ENCODE measurements at regions not wholly inside any gene's neighbourhood (a gene's known extent, or its start where the extent isn't known, plus 50 kb on each side); places are given as distances from the start of the nearest gene placed in this dataset.

DNA sequence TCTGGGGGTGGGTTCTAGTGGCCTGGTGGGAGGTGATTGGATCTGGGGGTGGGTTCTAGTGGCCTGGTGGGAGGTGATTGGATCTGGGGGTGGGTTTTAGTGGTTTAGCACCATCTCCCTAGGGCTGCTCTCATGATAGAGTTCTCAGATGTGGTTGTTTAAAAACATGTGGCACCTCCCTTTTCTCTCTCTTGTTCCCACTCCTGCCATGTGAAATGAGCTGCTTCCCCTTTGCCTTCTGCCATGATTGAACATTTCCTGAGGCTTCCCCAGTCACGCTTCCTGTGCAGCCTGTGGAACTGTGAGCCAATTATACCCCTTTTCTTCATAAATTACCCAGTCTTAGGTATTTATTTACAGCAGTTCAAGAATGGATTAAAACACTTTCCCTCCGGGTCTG, 327.3 kb upstream of the AJAP1 start:
- TF ChIP-seq GATA1 (IDR thresholded peaks at IDR 0.05; ENCODE audit: low read depth, low read length): no peak
- TF ChIP-seq POLR2A (IDR thresholded peaks at IDR 0.05; ENCODE audit: low read length): no peak
- no peak for DNase-seq

DNA sequence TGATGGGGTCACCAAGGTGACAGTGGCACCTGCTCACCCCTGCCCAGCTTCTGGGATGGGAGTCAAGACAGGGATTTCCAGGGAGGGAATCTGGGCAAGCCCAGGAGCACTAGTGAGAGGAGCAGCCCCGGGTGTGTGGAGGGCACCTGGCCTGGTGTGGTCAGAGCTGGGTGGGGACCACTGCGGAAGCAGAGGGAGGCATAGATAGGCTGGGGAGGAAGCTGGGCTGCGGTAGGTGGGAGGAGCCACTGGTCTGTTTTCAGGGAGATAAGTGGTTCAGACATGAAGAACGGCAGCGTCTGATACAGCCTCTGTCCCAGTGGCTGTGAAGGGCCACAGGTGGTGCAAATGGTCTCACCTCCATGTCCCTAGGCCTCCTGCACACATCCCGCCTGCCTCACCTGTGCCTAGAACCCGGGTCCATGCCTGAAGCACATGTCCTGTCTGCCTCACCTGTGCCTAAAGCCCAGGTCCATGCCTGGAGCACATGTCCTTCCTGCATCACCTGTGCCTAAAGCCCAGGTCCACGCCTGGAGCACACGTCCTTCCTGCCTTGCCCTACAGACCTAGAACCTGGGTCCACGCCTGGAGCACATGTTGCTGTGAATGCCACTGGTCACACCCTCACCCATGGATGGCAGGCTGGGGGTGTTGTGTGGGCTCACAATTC, 325.9 kb upstream of the AJAP1 start:
- no peak for DNase-seq
- TF ChIP-seq GATA1 (IDR thresholded peaks at IDR 0.05; ENCODE audit: low read depth, low read length) (no peak), POLR2A (IDR thresholded peaks at IDR 0.05; ENCODE audit: low read length) (no peak)

DNA sequence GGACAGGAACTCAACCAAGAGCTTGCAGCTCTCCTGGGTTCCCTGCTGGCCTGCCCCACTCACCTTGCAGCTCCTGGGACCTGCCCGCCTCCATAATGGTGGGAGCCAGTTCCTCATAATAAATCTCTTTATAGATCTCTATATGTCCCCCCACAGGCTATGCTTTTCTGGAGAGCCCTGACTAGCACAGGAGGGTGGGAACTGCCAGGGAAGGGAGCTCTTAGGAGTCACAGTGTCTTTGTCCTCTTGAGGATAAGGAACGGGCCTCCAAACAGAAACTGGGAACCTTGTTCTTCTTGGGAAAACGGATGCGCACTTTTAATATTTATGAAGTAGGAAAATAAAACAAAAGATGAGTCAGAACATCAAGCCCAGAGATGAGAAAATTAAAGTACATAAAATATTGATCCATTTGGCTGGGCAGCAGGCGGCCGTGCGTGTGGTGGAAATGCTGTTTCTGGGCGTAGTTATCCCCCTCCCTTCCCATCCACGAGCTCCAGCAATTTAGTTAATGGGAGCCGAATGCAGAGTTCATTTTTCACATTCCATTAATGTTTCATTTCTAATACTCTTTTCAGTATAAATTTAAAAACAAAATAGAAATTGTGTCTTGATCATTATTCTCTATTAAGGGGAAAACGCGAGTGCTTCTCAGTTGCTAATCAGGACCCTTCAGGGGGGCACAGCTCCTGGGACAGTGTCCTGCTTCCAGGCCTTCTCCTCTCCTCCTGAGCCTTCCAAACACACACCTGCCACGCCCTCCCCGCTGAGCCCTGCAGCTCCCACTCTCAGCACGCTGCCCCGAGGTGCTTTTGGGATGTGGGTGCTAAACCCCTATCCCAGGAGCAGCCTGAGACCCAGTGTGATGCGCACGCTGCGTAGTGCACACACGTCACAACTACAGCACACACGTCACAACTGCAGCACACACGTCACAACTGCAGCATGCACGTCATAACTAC, 323.3 kb upstream of the AJAP1 start:
- TF ChIP-seq GATA1 (IDR thresholded peaks at IDR 0.05; ENCODE audit: low read depth, low read length) (no peak), POLR2A (IDR thresholded peaks at IDR 0.05; ENCODE audit: low read length) (no peak)
- no peak for DNase-seq

DNA sequence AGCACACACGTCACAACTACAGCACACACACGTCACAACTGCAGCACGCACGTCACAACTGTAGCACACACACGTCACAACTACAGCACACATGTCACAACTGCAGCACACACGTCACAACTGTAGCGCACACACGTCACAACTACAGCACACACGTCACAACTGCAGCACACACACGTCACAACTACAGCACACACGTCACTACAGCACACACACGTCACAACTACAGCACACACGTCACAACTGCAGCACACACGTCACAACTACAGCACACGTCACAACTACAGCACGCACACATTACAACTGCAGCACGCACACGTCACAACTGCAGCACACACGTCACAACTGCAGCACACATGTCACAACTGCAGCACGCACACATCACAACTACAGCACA, 322.6 kb upstream of the AJAP1 start:
- no peak for DNase-seq
- no peak for TF ChIP-seq GATA1 (IDR thresholded peaks at IDR 0.05; ENCODE audit: low read depth, low read length)
- no peak for TF ChIP-seq POLR2A (IDR thresholded peaks at IDR 0.05; ENCODE audit: low read length)

DNA sequence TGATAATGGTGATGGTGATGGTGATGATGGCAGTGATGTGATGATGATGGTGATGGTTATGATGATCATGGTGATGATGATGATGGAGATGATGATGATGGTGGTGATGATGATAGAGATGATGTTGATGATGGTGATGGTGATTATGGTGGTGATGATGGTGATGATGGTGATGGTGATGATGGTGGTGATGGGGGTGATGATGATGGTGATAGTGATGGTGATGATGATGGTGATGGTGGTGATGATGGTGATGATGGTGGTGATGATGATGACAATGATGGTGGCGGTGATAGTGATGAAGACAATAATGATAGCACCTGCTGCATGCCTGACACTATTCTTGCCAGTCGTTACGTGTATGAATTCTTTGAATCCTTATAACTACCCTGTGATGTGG, 317.9 kb upstream of the AJAP1 start:
- no peak for DNase-seq
- TF ChIP-seq GATA1 (IDR thresholded peaks at IDR 0.05; ENCODE audit: low read depth, low read length) (no peak), POLR2A (IDR thresholded peaks at IDR 0.05; ENCODE audit: low read length) (no peak)

DNA sequence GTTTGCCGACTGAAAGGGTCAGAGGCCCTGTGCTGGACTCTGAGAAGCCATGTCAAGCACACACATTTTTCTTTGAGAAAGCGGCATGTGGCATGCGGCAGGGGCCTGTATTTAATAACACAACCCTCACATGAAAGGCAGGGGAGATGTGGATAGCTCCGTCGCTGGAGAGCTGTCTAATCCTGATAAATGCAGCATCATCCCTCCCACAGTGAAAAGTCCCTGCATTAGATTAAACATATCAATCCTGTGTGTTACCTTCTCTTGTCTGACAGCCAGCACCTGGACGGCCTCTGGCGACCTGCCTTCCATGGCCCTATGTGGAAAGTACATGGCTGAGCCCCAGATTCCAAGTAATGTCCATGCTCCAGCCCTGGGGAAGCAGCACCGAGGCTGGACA, 313.0 kb upstream of the AJAP1 start:
- DNase-seq: no peak
- no peak for TF ChIP-seq POLR2A (IDR thresholded peaks at IDR 0.05; ENCODE audit: low read length)
- no peak for TF ChIP-seq GATA1 (IDR thresholded peaks at IDR 0.05; ENCODE audit: low read depth, low read length)

DNA sequence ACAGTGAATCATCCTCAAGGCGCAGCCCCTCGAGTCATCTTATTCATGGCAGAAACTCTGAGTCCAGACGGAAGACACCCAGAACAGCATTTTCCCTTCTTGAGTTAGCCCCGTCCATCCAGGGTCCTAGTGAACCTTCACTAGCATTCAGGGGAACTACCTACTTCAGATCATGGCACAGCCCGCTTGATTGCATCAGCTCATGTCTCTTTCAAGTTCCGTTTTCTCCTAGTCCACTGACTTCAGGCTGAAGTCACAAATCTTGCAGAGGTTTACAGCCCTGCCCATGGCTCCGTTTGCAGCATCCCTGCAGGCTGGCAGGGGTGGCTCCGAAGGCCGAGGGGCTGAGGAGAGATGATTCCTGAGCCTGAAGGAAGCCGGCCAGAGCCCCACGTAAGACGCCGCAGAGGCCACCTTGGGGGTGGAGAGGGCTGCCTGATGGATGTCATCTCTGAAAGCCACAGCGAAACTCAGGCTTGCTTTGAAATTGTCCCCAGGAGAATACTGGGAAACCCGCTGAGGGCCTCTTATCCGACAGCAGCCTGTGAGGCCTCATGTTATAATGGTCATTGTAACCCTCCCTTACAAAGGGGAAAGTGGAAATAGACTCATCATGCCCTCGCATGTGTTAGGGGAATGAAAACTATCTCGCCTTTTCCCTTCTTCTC, 310.2 kb upstream of the AJAP1 start:
- no peak for DNase-seq
- TF ChIP-seq POLR2A (IDR thresholded peaks at IDR 0.05; ENCODE audit: low read length) (no peak), GATA1 (IDR thresholded peaks at IDR 0.05; ENCODE audit: low read depth, low read length) (no peak)

DNA sequence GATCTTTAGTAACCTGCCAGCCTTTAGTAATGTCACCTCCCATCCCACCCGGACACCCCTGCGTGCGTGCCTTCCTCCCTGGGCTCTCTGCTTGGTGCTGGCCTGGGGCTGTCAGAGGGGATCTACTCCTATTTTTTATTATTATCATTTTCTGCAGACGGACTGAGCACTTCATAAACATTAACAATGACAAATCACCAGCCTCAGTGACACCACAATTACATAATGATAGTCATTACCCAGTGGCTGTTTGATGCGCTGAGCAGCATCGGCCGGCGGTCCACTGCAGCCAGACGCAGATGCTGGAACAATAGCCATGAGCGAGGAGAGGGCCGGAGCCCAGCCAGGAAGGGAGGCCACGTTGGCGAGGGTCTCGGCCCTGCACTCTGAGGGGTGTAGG, 309.3 kb upstream of the AJAP1 start:
- TF ChIP-seq GATA1 (IDR thresholded peaks at IDR 0.05; ENCODE audit: low read depth, low read length): no peak
- TF ChIP-seq POLR2A (IDR thresholded peaks at IDR 0.05; ENCODE audit: low read length): no peak
- DNase-seq: no peak

DNA sequence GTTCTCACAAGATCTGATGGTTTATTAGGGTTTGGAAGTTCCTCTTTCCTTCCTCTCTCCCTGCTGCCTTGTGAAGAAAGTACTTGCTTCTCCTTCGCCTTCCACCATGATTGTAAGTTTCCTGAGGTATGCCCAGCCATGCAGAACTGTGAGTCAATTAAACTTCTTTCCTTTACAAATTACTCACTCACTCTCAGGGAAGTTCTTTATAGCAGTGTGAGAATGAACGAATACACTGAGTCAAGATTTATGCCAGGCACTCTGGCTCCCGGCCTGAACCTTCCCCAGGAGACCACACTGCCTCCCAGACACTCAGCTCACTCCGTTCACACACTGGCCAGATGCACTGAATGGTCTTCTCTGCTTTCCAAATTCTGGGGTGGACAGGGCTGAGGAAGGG, 308.3 kb upstream of the AJAP1 start:
- no peak for DNase-seq
- TF ChIP-seq POLR2A (IDR thresholded peaks at IDR 0.05; ENCODE audit: low read length) (no peak), GATA1 (IDR thresholded peaks at IDR 0.05; ENCODE audit: low read depth, low read length) (no peak)

DNA sequence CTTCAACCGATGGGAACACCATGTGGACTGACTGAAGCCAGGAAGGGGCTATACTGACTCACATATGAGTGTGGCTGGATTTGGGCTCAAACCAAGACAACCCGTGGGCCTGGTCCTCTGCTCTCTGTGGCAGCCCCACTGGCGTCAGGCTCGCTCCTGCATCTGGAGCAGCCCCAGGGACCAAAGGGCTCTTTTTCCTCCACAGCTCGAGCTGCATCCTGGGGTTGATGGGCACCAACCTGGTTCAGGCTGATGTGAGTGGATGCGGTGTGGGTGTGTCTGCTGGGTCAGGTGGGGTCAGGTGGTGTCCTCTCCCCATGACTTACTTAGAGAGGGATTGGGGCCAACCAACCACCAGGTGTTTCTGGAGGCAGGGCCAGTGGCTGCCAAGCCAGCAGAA, 303.0 kb upstream of the AJAP1 start:
- TF ChIP-seq POLR2A (IDR thresholded peaks at IDR 0.05; ENCODE audit: low read length) (no peak), GATA1 (IDR thresholded peaks at IDR 0.05; ENCODE audit: low read depth, low read length) (no peak)
- DNase-seq: no peak

DNA sequence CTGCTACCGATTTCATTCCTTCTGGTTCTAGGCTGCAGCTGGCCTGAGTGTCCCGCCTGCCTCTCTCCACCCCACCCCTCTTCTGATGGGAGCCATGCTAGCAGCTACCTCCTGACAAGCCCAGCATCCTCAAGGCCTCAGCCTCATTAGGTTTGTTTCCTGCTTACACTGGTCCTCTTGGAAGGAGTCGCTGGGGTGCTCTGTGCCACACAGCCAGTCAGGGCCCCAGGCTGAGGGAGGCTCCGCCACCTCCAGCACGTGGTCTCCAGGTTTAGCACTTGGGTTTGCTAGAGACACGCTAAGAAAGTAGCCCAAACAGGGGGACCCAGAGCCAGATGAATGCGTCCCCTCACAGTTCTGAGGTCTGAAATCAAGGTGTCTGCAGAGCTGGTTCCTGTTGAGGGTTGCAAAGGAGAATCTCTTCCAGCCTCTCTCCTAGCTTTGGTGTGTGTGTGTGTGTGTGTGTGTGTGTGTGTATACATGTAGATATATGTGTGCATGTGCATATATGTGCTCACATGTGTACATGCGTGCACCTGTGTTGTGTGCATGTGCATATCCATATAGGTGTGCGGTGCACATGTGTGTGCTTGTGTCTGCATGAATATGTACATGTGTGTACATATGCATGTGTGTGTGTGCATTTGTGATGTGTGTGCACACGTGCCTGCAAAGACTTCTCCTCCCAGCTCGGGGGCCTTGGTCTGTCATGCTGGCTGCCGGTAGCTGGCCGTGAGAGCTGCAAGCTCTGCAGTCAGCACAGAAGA, 301.1 kb upstream of the AJAP1 start:
- TF ChIP-seq GATA1 (IDR thresholded peaks at IDR 0.05; ENCODE audit: low read depth, low read length): no peak
- no peak for TF ChIP-seq POLR2A (IDR thresholded peaks at IDR 0.05; ENCODE audit: low read length)
- DNase-seq: no peak

DNA sequence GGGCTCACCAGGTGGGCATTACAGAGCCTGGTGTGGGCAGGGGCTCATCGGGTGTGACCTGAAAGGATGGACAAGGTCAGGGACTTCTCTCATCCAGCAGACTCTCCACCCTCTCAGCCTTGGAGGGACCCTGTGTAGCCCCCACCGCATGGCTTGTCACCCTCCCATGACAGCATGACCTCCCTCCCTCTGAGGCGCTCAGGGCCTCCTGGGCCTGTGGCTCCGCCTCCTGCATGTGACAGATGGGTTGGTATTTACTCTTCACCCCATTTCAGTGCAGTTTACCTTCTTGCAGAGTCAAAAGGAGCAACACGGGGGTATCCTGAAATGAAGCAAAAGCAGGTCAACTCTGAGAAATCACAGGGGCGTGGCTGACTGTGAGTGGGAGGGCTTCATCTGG, 298.6 kb upstream of the AJAP1 start:
- TF ChIP-seq GATA1 (IDR thresholded peaks at IDR 0.05; ENCODE audit: low read depth, low read length): no peak
- no peak for TF ChIP-seq POLR2A (IDR thresholded peaks at IDR 0.05; ENCODE audit: low read length)
- no peak for DNase-seq

DNA sequence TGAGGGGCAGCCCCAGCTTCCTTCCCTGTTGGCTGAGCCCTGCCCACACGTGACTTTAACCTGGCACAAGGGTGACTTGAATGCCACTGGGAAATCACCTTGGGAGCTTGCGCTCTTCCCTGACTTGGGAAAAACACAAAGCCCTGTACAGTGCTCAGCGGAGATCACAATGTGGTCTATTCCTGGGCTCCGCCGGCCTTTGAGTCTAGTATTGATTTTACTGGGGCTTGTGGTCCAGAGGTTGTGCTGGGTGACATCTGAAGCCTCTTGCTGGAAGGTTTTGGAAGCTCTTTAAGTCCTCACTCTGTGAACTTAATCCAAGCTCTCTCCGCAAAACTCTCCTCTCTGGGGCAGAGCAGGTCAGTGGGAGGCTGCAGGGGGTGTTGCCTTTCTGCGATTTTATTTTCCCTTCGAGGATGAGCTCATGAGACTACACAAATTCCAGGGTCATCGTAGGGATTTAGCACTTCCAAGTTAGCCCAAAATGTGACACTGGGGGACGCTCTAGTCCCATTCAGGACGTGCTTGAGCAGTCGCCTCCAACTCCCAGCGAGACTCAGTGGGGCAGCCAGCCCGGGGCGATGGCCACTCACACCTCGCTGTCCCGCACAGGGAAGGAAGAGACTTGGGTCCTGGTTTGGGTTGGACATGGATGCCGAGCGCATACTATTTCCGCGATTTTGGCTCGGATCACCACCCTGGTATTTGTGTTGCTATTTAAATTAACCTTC, 291.9 kb upstream of the AJAP1 start:
- TF ChIP-seq GATA1 (IDR thresholded peaks at IDR 0.05; ENCODE audit: low read depth, low read length): no peak
- DNase-seq: no peak

All from erythroblast (primary cell).